Loucy (cell line): ENCODE measurements at regions not wholly inside any gene's neighbourhood (a gene's known extent, or its start where the extent isn't known, plus 50 kb on each side); places are given as distances from the start of the nearest gene placed in this dataset.

ENCODE experiments used
- H2AFZ ChIP-seq: fragments of 200-600 bp; sonication (generic); 2 replicates; pipeline ENCODE4 v1.6.0; 2016; ENCODE audit warnings: antibody characterized with exemption, mild to moderate bottlenecking, low read length, moderate library complexity
- H3F3A ChIP-seq: fragments of 200-600 bp; 2 replicates; pipeline ENCODE4 v1.6.0; 2016; ENCODE audit warnings: antibody characterized with exemption, low read depth, mild to moderate bottlenecking
- H3K27me3 ChIP-seq: fragments of 200-600 bp; sonication (generic); 2 replicates; pipeline ENCODE4 v1.6.1; 2014; ENCODE audit warnings: low read length, mild to moderate bottlenecking; ENCODE audit not compliant: insufficient read depth, poor library complexity, severe bottlenecking
- H3K36me3 ChIP-seq: fragments of 200-600 bp; sonication (generic); 2 replicates; pipeline ENCODE4 v1.6.1; 2016; ENCODE audit warnings: low read length; ENCODE audit not compliant: insufficient read depth
- H3K4me1 ChIP-seq: fragments of 200-600 bp; sonication (generic); 2 replicates; pipeline ENCODE4 v1.5.1; 2014; ENCODE audit warnings: low read length, mild to moderate bottlenecking; ENCODE audit not compliant: insufficient read depth, poor library complexity, severe bottlenecking
- H3K4me2 ChIP-seq: fragments of 200-600 bp; sonication (generic); 2 replicates; pipeline ENCODE4 v1.6.0; 2014; ENCODE audit warnings: antibody characterized with exemption, low read length, low read depth, mild to moderate bottlenecking; ENCODE audit not compliant: poor library complexity, severe bottlenecking
- H3K4me3 ChIP-seq: fragments of 200-600 bp; sonication (generic); 2 replicates; pipeline ENCODE4 v1.5.1; 2014; ENCODE audit warnings: low read length, mild to moderate bottlenecking, mixed read lengths; ENCODE audit not compliant: poor library complexity, severe bottlenecking
- H3K79me2 ChIP-seq: fragments of 200-600 bp; sonication (generic); 2 replicates; pipeline ENCODE4 v1.6.1; 2014; ENCODE audit warnings: low read length; ENCODE audit not compliant: insufficient read depth
- H3K9ac ChIP-seq: fragments of 200-600 bp; sonication (generic); 2 replicates; pipeline ENCODE4 v1.6.0; 2014; ENCODE audit warnings: mild to moderate bottlenecking, low read depth, low read length, moderate library complexity; ENCODE audit not compliant: poor library complexity, severe bottlenecking
- H3K9me2 ChIP-seq: fragments of 200-600 bp; sonication (generic); replicated peaks from 2 replicates; pipeline ENCODE4 v1.6.1; 2016; ENCODE audit warnings: low read depth, low read length, mixed read lengths
- H3K9me3 ChIP-seq: fragments of 200-600 bp; sonication (generic); 2 replicates; pipeline ENCODE4 v1.6.1; 2014; ENCODE audit warnings: mild to moderate bottlenecking, antibody characterized with exemption, low read length, low read depth; ENCODE audit not compliant: insufficient read depth
- H4K20me1 ChIP-seq: fragments of 200-600 bp; sonication (generic); 2 replicates; pipeline ENCODE4 v1.6.0; 2014; ENCODE audit warnings: antibody characterized with exemption, low read length, mild to moderate bottlenecking; ENCODE audit not compliant: insufficient read depth, poor library complexity, severe bottlenecking
- EZH2phosphoT487 ChIP-seq: fragments of 200-600 bp; IDR thresholded peaks from 2 replicates; pipeline ENCODE4 v1.6.1; 2018; ENCODE audit warnings: antibody characterized with exemption, mild to moderate bottlenecking, moderate library complexity, borderline replicate concordance
- TF ChIP-seq, protein P1 (sequence below): fragments of 200-600 bp; sonication (generic); conservative IDR thresholded peaks from 2 replicates; pipeline ENCODE4 v1.5.1; 2014; ENCODE audit warnings: mild to moderate bottlenecking, antibody characterized with exemption, low read length

DNA sequence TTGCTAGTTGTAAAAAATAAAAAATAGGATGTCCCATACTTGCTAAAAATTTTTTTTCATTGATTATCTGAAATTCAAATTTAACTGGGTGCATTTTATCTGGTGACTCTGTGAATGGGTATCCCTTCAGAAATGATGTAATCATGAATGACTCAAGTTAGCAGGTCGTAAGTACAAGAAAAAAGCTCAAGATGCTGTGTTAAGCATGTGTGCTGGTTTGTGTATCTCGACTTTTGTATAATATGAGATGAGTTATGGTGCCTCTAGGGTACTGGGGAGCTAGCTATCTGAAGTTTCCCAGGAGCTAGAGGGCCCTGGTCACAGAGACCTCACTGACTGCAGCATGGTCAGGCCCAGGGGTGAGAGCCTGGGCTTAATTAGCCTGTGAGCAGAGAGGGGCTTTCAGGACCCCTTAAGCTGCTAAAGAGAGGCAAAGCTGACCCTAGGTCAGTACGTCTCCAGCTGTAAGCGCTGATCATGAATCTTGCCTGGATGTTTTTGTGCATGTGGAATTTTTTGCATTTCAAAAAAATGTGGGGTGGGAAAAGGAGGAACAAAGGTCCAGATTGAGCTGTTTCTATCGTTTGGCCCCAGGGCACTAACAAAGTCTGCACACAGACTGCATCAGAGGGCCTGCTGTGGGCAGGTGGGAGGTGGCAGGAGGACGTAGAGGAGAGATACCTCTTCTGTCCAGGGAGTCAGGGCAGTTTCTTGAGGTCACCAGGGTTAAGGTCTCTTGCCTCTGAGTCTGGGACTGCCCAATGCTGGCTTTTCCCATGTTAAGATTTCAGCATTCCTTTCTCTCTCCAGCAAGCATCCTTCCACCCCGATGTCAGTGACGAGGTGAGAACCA, 233.2 kb upstream of the TPM1 start:
- no peak overlapping the region for H3K9ac ChIP-seq
- H3K27me3 ChIP-seq = no peaks in the 10 kb centered on the region
- H3K4me3 ChIP-seq = no peak overlapping the region
- no peaks in the 10 kb centered on the region for H3K9me2 ChIP-seq
- TF ChIP-seq, protein P1, sequence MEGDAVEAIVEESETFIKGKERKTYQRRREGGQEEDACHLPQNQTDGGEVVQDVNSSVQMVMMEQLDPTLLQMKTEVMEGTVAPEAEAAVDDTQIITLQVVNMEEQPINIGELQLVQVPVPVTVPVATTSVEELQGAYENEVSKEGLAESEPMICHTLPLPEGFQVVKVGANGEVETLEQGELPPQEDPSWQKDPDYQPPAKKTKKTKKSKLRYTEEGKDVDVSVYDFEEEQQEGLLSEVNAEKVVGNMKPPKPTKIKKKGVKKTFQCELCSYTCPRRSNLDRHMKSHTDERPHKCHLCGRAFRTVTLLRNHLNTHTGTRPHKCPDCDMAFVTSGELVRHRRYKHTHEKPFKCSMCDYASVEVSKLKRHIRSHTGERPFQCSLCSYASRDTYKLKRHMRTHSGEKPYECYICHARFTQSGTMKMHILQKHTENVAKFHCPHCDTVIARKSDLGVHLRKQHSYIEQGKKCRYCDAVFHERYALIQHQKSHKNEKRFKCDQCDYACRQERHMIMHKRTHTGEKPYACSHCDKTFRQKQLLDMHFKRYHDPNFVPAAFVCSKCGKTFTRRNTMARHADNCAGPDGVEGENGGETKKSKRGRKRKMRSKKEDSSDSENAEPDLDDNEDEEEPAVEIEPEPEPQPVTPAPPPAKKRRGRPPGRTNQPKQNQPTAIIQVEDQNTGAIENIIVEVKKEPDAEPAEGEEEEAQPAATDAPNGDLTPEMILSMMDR = no peak
- TF ChIP-seq EZH2phosphoT487 = no peak
- H3K79me2 ChIP-seq = no peaks in the 10 kb centered on the region
- no peak overlapping the region for H2AFZ ChIP-seq
- no peak overlapping the region for H3K4me2 ChIP-seq
- H3F3A ChIP-seq = no peaks in the 10 kb centered on the region
- no peaks in the 10 kb centered on the region for H3K4me1 ChIP-seq
- no peaks in the 10 kb centered on the region for H3K36me3 ChIP-seq
- no peaks in the 10 kb centered on the region for H4K20me1 ChIP-seq
- H3K9me3 ChIP-seq = no peaks in the 10 kb centered on the region

DNA sequence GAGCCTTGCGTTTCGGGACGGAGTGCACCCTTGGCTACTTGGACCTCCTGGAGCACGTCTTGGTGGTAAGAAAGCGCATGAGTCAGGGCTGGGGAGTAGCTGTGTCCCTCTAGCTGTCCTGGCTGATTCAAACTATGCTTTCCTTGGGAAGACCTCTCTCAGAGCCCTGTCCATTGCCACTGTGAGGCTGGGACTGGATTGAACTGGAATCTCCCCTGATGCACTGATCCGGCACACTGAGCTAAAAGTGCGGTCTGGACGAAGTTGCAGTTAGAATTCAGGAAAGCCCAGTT, 232.6 kb upstream of the TPM1 start:
- H3K79me2 ChIP-seq = no peaks in the 10 kb centered on the region

DNA sequence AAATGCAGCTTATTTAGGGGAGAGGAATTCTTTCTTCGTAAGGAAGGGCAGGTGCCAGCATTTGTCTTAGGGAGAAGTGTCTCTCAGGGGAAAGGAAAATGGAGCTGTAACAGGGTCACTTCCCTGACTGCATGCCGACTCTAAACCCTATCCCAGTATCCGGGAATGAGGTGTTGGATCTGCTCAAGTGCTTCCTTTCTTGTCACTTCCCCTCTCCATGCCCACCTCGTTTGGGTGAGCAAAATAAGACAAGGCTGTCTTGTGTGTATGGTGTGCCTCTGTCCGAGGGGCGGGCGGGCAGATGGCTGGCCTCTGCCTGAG, 230.1 kb upstream of the TPM1 start:
- no peak overlapping the region for H3K4me2 ChIP-seq

More for the DNA sequence above, 232.6 kb upstream of the TPM1 start:
- TF ChIP-seq, protein P1 = no peak
- no peak for TF ChIP-seq EZH2phosphoT487
- no peak overlapping the region for H2AFZ ChIP-seq
- H3K27me3 ChIP-seq = no peaks in the 10 kb centered on the region
- no peaks in the 10 kb centered on the region for H3K4me1 ChIP-seq
- no peak overlapping the region for H3K9ac ChIP-seq
- no peaks in the 10 kb centered on the region for H3K9me3 ChIP-seq
- H3K36me3 ChIP-seq = no peaks in the 10 kb centered on the region
- H3K4me2 ChIP-seq = no peak overlapping the region
- H3F3A ChIP-seq = no peaks in the 10 kb centered on the region
- H4K20me1 ChIP-seq = no peaks in the 10 kb centered on the region
- no peak overlapping the region for H3K4me3 ChIP-seq
- H3K9me2 ChIP-seq = no peaks in the 10 kb centered on the region

More for the DNA sequence above, 230.1 kb upstream of the TPM1 start:
- Histone ChIP-seq H3K36me3 (no peaks in the 10 kb centered on the region), H3K27me3 (no peaks in the 10 kb centered on the region), H3K9ac (no peak overlapping the region), H3K4me1 (no peaks in the 10 kb centered on the region), H3K9me2 (no peaks in the 10 kb centered on the region), H3F3A (no peaks in the 10 kb centered on the region), H3K79me2 (no peaks in the 10 kb centered on the region), H4K20me1 (no peaks in the 10 kb centered on the region), H3K9me3 (no peaks in the 10 kb centered on the region), H2AFZ (no peak overlapping the region), H3K4me3 (no peak overlapping the region)
- no peak for TF ChIP-seq EZH2phosphoT487
- TF ChIP-seq, protein P1 = no peak
